SJCRH30 (cell line): ENCODE measurements at regions not wholly inside any gene's neighbourhood (a gene's known extent, or its start where the extent isn't known, plus 50 kb on each side); places are given as distances from the start of the nearest gene placed in this dataset.

Experiments used
- DNase-seq, 2 experiments: peaks; one replicate each; pipeline ENCODE4 v3.0.0-alpha.2; 2015 to 2020
- H3K27ac ChIP-seq: fragments of 250-450 bp; sonication (Bioruptor Pico); 2 replicates; pipeline ENCODE4 v1.5.1; 2020; ENCODE audit warnings: mild to moderate bottlenecking, moderate library complexity
- H3K27me3 ChIP-seq: fragments of 250-450 bp; sonication (Bioruptor Pico); 2 replicates; pipeline ENCODE4 v1.5.1; 2020; ENCODE audit warnings: mild to moderate bottlenecking, moderate library complexity
- H3K36me3 ChIP-seq: fragments of 250-450 bp; sonication (Bioruptor Pico); 2 replicates; pipeline ENCODE4 v1.5.1; 2020; ENCODE audit warnings: mild to moderate bottlenecking, moderate library complexity
- H3K4me1 ChIP-seq: fragments of 250-450 bp; sonication (Bioruptor Pico); 2 replicates; pipeline ENCODE4 v1.5.1; 2020; ENCODE audit warnings: mild to moderate bottlenecking, moderate library complexity
- H3K4me3 ChIP-seq: fragments of 250-450 bp; sonication (Bioruptor Pico); 2 replicates; pipeline ENCODE4 v1.5.1; 2020; ENCODE audit warnings: mild to moderate bottlenecking, moderate library complexity
- H3K9me3 ChIP-seq: fragments of 250-450 bp; sonication (Bioruptor Pico); replicated peaks from 2 replicates; pipeline ENCODE4 v1.5.1; 2020; ENCODE audit warnings: mild to moderate bottlenecking, moderate library complexity

DNA sequence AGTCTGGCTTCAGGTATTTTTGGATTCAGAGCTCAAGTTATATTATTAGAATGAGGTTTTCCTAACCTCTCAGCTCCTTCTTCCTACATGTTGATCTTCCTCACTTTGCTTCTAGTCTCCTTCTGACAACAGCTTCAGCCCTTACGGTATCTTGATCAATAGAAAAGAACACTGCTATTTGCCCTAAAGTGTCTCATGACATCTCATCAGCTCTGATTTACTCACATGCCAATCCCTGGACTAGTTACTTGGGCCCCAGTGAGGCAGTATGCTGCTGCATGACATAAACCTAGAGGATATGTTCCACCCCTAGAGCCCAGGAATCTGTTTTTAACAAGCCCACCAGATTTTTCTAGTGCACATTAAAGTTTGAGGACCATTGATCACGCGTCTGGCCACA lies 110.3 kb downstream of the UNC5CL start:
- H3K9me3 ChIP-seq = no peaks in the 10 kb centered on the region
- peaks cover 48% of the 10 kb centered on the region for H3K4me1 ChIP-seq
- no peak overlapping the region for H3K4me3 ChIP-seq
- H3K27me3 ChIP-seq = no peaks in the 10 kb centered on the region
- no peak for DNase-seq
- H3K27ac ChIP-seq = no peak overlapping the region
- no peaks in the 10 kb centered on the region for H3K36me3 ChIP-seq

DNA sequence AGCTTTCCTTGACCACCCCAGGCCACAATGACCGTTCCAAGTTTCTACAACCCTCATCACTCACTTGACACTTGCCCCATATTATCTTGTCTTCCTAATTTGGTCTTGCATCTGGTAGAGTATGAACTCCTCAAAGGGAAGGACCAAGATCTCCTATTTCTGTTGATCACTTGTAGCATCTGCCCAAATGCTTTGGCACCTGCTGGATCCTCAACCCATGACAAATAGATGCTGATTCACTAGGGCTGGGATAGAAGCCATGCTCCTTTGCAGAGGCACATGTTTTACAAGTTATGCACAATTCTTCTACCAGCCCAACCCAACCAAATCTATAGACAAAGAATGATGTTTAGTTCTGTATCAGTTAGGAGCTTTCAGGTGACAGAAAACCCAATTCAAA lies 110.7 kb downstream of the UNC5CL start:
- H3K4me3 ChIP-seq = no peak overlapping the region
- H3K9me3 ChIP-seq = no peaks in the 10 kb centered on the region
- no peaks in the 10 kb centered on the region for H3K27me3 ChIP-seq
- H3K27ac ChIP-seq = no peak overlapping the region
- H3K36me3 ChIP-seq = no peaks in the 10 kb centered on the region
- no peak for DNase-seq
- peaks cover 53% of the 10 kb centered on the region for H3K4me1 ChIP-seq

GRCh38 chr6:40925341-40925740 lies 113.7 kb downstream of the UNC5CL start:
- H3K27me3 ChIP-seq = no peaks in the 10 kb centered on the region
- no peaks in the 10 kb centered on the region for H3K36me3 ChIP-seq
- peaks cover 48% of the 10 kb centered on the region for H3K4me1 ChIP-seq
- no peaks in the 10 kb centered on the region for H3K9me3 ChIP-seq
- H3K27ac ChIP-seq = no peak overlapping the region
- no peak for DNase-seq
- H3K4me3 ChIP-seq = no peak overlapping the region

- H3K27ac ChIP-seq = no peak overlapping the region
- H3K4me3 ChIP-seq = no peak overlapping the region
- H3K4me1 ChIP-seq = peaks cover 43% of the 10 kb centered on the region
- DNase-seq = no peak
- H3K36me3 ChIP-seq = no peaks in the 10 kb centered on the region
- no peaks in the 10 kb centered on the region for H3K9me3 ChIP-seq
- H3K27me3 ChIP-seq = no peaks in the 10 kb centered on the region
Observed at GRCh38 chr6:40924839-40925238, 114.2 kb downstream of the UNC5CL start.

DNA sequence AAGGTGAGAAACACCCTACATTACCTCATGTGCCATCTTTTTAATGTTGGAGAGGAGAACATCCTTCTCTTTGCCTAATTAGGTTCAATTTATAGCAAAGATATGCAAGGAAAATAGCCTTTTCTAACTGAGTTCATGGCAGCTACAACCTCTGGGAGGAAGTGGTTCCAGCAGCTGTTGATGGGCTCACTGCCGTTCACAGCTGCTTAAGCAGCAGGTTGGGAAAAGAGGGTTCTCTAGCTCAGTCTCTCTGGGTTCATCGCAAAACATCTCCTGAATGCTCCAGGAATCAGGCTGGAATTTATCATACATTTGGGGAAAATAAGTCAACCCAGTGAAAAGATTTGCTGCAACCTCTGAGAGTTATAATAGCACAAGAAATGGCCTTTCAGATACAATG lies 115.1 kb downstream of the UNC5CL start:
- Histone ChIP-seq H3K36me3 (no peaks in the 10 kb centered on the region), H3K27me3 (no peaks in the 10 kb centered on the region), H3K9me3 (no peaks in the 10 kb centered on the region), H3K4me3 (no peak overlapping the region), H3K4me1 (peaks cover 38% of the 10 kb centered on the region), H3K27ac (peak overlapping the region; percentile 70)
- peak in 1 of 2 experiments; percentile 64 for DNase-seq

- peak; percentile 56 to 65 for DNase-seq
- H3K27ac ChIP-seq = peak overlapping the region; percentile 70
- no peaks in the 10 kb centered on the region for H3K9me3 ChIP-seq
- no peaks in the 10 kb centered on the region for H3K27me3 ChIP-seq
- no peak overlapping the region for H3K4me3 ChIP-seq
- peaks cover 36% of the 10 kb centered on the region for H3K4me1 ChIP-seq
- H3K36me3 ChIP-seq = no peaks in the 10 kb centered on the region
Observed at GRCh38 chr6:40923326-40923725, 115.7 kb downstream of the UNC5CL start.

DNA sequence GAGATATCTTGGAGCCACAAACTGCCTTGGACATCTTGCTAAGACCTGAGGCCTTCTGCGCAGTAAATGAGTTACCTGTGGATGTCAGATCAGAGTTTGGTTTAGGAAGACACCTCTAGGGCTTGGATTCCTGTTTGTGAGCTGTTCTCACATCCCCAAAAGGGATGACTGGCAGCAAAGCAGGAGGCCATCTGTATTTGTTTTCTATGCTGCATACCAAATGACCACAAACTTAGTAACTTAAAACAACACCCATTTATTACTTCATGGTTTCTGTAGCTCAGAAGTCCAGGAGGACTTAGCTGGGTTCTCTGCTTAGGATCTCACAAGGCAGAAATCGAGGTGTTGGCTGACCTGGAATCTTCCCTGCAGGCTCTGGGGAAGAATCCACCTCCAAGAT lies 116.7 kb downstream of the UNC5CL start:
- no peak for DNase-seq
- Histone ChIP-seq H3K27ac (no peak overlapping the region), H3K4me3 (no peak overlapping the region), H3K27me3 (no peaks in the 10 kb centered on the region), H3K4me1 (peaks cover 39% of the 10 kb centered on the region), H3K36me3 (no peaks in the 10 kb centered on the region), H3K9me3 (no peaks in the 10 kb centered on the region)

DNA sequence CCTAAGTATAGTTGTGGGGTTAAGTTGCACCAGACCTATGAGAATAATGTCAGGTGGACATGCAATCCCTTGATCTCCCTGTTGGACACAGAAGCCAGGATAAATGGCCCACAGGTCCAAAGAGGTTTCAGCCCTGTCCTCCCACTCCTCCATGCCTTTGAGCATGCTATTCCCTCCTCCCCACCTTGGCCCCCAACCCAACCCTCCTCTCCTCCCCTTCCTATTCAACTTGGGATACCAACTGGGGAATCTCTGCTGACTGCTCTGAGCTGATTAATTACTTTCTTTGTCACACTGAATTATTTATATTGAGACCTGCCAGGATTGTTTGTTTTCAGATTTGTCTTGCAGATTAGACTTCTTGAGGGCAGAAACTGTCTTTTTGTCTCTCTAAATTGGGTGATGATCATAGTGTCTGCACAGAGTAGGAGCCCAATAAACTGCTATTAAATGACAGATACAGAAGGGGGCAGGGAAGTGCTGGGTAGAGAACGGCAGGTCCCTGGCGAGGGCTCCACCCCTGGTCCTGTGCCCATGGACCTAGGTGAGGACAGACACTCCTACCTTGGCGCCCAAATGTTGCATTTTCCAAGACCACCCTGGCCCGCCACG lies 120.9 kb downstream of the UNC5CL start:
- Histone ChIP-seq H3K4me3 (no peak overlapping the region), H3K27ac (no peak overlapping the region), H3K36me3 (no peaks in the 10 kb centered on the region), H3K4me1 (peaks cover 16% of the 10 kb centered on the region), H3K9me3 (no peaks in the 10 kb centered on the region), H3K27me3 (no peaks in the 10 kb centered on the region)
- peak in 1 of 2 experiments; percentile 18 for DNase-seq

DNA sequence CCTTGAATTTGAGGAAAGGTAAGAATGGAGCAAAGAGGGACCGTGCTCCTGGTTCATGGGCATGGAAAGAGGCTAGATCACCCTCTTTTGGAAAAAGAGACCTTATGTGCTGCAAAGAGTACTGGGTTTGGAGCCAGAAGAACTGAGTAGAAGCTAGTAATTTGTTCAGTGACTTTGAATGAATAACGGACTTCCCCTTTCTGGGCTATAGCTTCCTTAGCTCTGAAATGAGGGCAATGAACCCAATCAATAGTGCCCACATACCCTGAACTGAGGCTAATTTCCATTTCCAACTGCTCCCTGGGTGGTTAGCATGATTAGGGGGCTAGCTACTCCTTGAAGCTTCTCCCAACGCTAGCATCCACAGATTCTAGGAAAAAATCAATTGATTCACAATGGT lies 121.4 kb downstream of the UNC5CL start:
- Histone ChIP-seq H3K36me3 (no peaks in the 10 kb centered on the region), H3K4me3 (no peak overlapping the region), H3K4me1 (peaks cover 13% of the 10 kb centered on the region; the same call in 1 of the 2 replicates), H3K27me3 (no peaks in the 10 kb centered on the region), H3K9me3 (no peaks in the 10 kb centered on the region), H3K27ac (no peak overlapping the region)
- no peak for DNase-seq

GRCh38 chr6:40916845-40917244 lies 122.2 kb downstream of the UNC5CL start:
- no peak overlapping the region for H3K27ac ChIP-seq

GRCh38 chr6:40915165-40915564 lies 123.9 kb downstream of the UNC5CL start:
- Histone ChIP-seq H3K27ac (no peak overlapping the region), H3K27me3 (no peaks in the 10 kb centered on the region), H3K4me1 (peaks cover 13% of the 10 kb centered on the region; the same call in 1 of the 2 replicates), H3K4me3 (no peak overlapping the region), H3K36me3 (no peaks in the 10 kb centered on the region), H3K9me3 (no peaks in the 10 kb centered on the region)
- no peak for DNase-seq

More at GRCh38 chr6:40916845-40917244, 122.2 kb downstream of the UNC5CL start:
- no peaks in the 10 kb centered on the region for H3K27me3 ChIP-seq
- DNase-seq = no peak
- H3K4me1 ChIP-seq = peaks cover 13% of the 10 kb centered on the region; the same call in 1 of the 2 replicates
- no peaks in the 10 kb centered on the region for H3K36me3 ChIP-seq
- no peak overlapping the region for H3K4me3 ChIP-seq
- H3K9me3 ChIP-seq = no peaks in the 10 kb centered on the region

- H3K9me3 ChIP-seq = no peaks in the 10 kb centered on the region
- H3K27ac ChIP-seq = no peak overlapping the region
- H3K36me3 ChIP-seq = no peaks in the 10 kb centered on the region
- H3K27me3 ChIP-seq = no peaks in the 10 kb centered on the region
- no peak overlapping the region for H3K4me3 ChIP-seq
- H3K4me1 ChIP-seq = peaks cover 13% of the 10 kb centered on the region; the same call in 1 of the 2 replicates
- no peak for DNase-seq
Observed at GRCh38 chr6:40914005-40914404, 125.0 kb downstream of the UNC5CL start.

DNA sequence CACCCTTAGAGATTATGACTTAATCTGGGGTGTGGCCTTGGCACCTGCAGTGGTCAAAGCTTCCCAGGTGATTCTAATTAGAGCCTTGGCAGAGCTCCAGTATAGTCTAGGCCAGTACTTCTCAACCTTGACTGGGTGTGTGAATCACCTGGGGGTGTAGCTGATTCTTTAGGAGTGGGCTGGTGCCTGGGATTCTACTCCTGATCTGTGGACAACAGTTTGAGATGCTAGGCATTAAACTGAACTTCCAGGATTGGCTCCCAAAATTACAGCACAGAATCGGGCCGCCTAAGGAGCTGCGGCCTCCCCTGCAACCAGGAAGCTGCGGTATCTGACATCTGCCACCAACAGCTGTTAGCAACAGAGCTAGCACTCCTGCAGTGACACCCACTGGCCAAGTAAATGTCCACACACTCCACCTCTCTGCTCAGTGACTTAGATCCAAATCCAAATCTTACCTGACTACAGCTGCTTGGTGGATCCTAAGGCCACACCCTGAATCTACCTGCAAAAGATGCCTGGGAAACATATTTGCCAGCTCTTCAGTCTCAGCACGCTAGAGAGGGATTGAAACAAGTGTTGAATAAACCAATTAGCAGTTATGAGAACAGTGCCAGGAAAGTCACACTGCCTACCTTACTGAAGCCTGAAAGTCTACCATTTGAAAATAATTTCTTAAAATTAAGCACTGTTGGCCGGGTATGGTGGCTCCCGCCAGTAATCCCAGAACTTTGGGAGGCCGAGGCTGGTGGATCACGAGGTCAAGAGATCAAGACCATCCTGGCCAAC lies 126.7 kb downstream of the UNC5CL start:
- peak; percentile 79 to 87 for DNase-seq
- Histone ChIP-seq H3K27me3 (no peaks in the 10 kb centered on the region), H3K36me3 (no peaks in the 10 kb centered on the region), H3K4me3 (no peak overlapping the region), H3K4me1 (peaks cover 8% of the 10 kb centered on the region; the same call in 1 of the 2 replicates), H3K27ac (no peak overlapping the region), H3K9me3 (no peaks in the 10 kb centered on the region)

- H3K9me3 ChIP-seq = no peaks in the 10 kb centered on the region
Observed at GRCh38 chr6:40910260-40910893, 128.6 kb downstream of the UNC5CL start.

GRCh38 chr6:40909811-40910210 lies 129.2 kb downstream of the UNC5CL start:
- no peaks in the 10 kb centered on the region for H3K9me3 ChIP-seq
- peaks cover 11% of the 10 kb centered on the region; the same call in 1 of the 2 replicates for H3K4me1 ChIP-seq
- DNase-seq = no peak
- H3K27ac ChIP-seq = no peak overlapping the region
- H3K36me3 ChIP-seq = no peaks in the 10 kb centered on the region
- no peaks in the 10 kb centered on the region for H3K27me3 ChIP-seq
- no peak overlapping the region for H3K4me3 ChIP-seq

More at GRCh38 chr6:40910260-40910893, 128.6 kb downstream of the UNC5CL start:
- no peak for DNase-seq
- Histone ChIP-seq H3K4me1 (peaks cover 11% of the 10 kb centered on the region; the same call in 1 of the 2 replicates), H3K4me3 (no peak overlapping the region), H3K27ac (no peak overlapping the region), H3K36me3 (no peaks in the 10 kb centered on the region), H3K27me3 (no peaks in the 10 kb centered on the region)
